PC-3 (cell line): ENCODE measurements at regions not wholly inside any gene's neighbourhood (a gene's known extent, or its start where the extent isn't known, plus 50 kb on each side); places are given as distances from the start of the nearest gene placed in this dataset.
A peak's percentile ranks its signal among the peaks of the same experiment; 100 is the strongest.

Experiments
- ATAC-seq: fragments of 200-7000 bp; cut with Tn5 transposase; 2 replicates; pipeline ENCODE4 v1.9.1; 2020; ENCODE audit warnings: mild to moderate bottlenecking, moderate library complexity
- BruUV-seq: library from RNA; stranded (reverse); fragments of 400-500 nt; replicated peaks from 2 replicates; lab custom pipeline; 2021; lab: Mats Ljungman, UMichigan
- CTCF ChIA-PET: fragments of 300-600 bp; sonication (Branson Sonifier 250); formaldehyde crosslinking; loops from one replicate; lab custom pipeline; 2022; ENCODE audit warnings: antibody characterized with exemption; lab: Charles Lee
- POLR2A ChIA-PET: fragments of 300-600 bp; sonication (Branson Sonifier 250); formaldehyde crosslinking; loops from one replicate; lab custom pipeline; 2022; ENCODE audit warnings: antibody characterized with exemption; ENCODE audit not compliant: unreplicated experiment; lab: Charles Lee
- DNase-seq: peaks from one replicate; pipeline ENCODE4 v3.0.0-alpha.2; 2015
- H2AFZ ChIP-seq: fragments of 300-600 bp; sonication (generic); 2 replicates; pipeline ENCODE4 v1.6.0; 2016; ENCODE audit warnings: antibody characterized with exemption, low read length
- H3F3A ChIP-seq: fragments of 300-600 bp; sonication (generic); one replicate; pipeline ENCODE4 v1.6.0; 2017; ENCODE audit warnings: antibody characterized with exemption, low read length, control low read depth, mild to moderate bottlenecking; ENCODE audit not compliant: unreplicated experiment
- H3K27ac ChIP-seq: fragments of 300-600 bp; sonication (generic); 2 replicates; pipeline ENCODE4 v1.5.1; 2016; ENCODE audit warnings: mild to moderate bottlenecking, low read length
- H3K27me3 ChIP-seq: fragments of 300-600 bp; sonication (generic); 2 replicates; pipeline ENCODE4 v1.6.1; 2016; ENCODE audit warnings: low read length, mixed read lengths
- H3K36me3 ChIP-seq: fragments of 300-600 bp; sonication (generic); 2 replicates; pipeline ENCODE4 v1.6.1; 2016; ENCODE audit warnings: low read depth, mixed run types, low read length, mixed read lengths
- H3K4me1 ChIP-seq: fragments of 300-600 bp; sonication (generic); 2 replicates; pipeline ENCODE4 v1.5.1; 2016; ENCODE audit warnings: low read length; ENCODE audit not compliant: insufficient read depth
- H3K4me2 ChIP-seq: fragments of 300-600 bp; sonication (generic); 2 replicates; pipeline ENCODE4 v1.6.0; 2016; ENCODE audit warnings: low read length
- H3K4me3 ChIP-seq: fragments of 300-600 bp; sonication (generic); 2 replicates; pipeline ENCODE4 v1.5.1; 2016; ENCODE audit warnings: mild to moderate bottlenecking, low read length, mixed read lengths
- H3K79me2 ChIP-seq: fragments of 300-600 bp; sonication (generic); 2 replicates; pipeline ENCODE4 v1.6.1; 2017; ENCODE audit warnings: low read length, mixed read lengths
- H3K9ac ChIP-seq: fragments of 300-600 bp; sonication (generic); 2 replicates; pipeline ENCODE4 v1.6.0; 2016; ENCODE audit warnings: mild to moderate bottlenecking, low read length
- H3K9me2 ChIP-seq: fragments of 300-600 bp; sonication (generic); replicated peaks from 2 replicates; pipeline ENCODE4 v1.6.1; 2016; ENCODE audit warnings: mixed run types, low read length, mixed read lengths
- H3K9me3 ChIP-seq: fragments of 300-600 bp; sonication (generic); 2 replicates; pipeline ENCODE4 v1.6.1; 2016; ENCODE audit warnings: low read length, mixed read lengths
- H4K20me1 ChIP-seq: fragments of 300-600 bp; sonication (generic); 2 replicates; pipeline ENCODE4 v1.6.1; 2016; ENCODE audit warnings: low read length, mixed read lengths
- CTCF ChIP-seq: fragments of 300-600 bp; sonication (generic); conservative IDR thresholded peaks from 2 replicates; pipeline ENCODE4 v1.5.1; 2017; ENCODE audit warnings: antibody characterized with exemption, low read depth, mild to moderate bottlenecking, low read length
- EZH2 ChIP-seq: fragments of 300-600 bp; sonication (generic); IDR thresholded peaks from one replicate; pipeline ENCODE4 v1.6.1; 2017; ENCODE audit warnings: antibody characterized with exemption, mild to moderate bottlenecking, low read length; ENCODE audit not compliant: unreplicated experiment
- EZH2phosphoT487 ChIP-seq: fragments of 300-600 bp; sonication (generic); IDR thresholded peaks from 2 replicates; pipeline ENCODE4 v1.6.1; 2018; ENCODE audit warnings: mild to moderate bottlenecking, antibody characterized with exemption, low read length, borderline replicate concordance
- intact Hi-C: fragments of 100-400 bp; cut with micrococcal nuclease; formaldehyde crosslinking; loops from 2 replicates; pipeline ENCODE4 v1.9.0; 2023

- no peak overlapping the region for H3K27ac ChIP-seq
- BruUV-seq, result no TSS peak
- H2AFZ ChIP-seq, result no peak overlapping the region
- no peaks in the 10 kb centered on the region for H3F3A ChIP-seq
- peaks cover 15% of the 10 kb centered on the region; the same call in 1 of the 2 replicates for H3K4me1 ChIP-seq
- POLR2A ChIA-PET, result no interaction called here
- no peak overlapping the region for H3K4me2 ChIP-seq
- no peak overlapping the region for H3K9ac ChIP-seq
- no peaks in the 10 kb centered on the region for H3K79me2 ChIP-seq
- no peaks in the 10 kb centered on the region for H3K36me3 ChIP-seq
- CTCF ChIA-PET, result no interaction called here
- ATAC-seq (no peak), DNase-seq (no peak)
- H4K20me1 ChIP-seq, result no peaks in the 10 kb centered on the region
- no peaks in the 10 kb centered on the region for H3K9me3 ChIP-seq
- intact Hi-C loops, result no loop called here
- TF ChIP-seq EZH2 (no peak), EZH2phosphoT487 (no peak), CTCF (no peak)
- no peaks in the 10 kb centered on the region for H3K9me2 ChIP-seq
- H3K27me3 ChIP-seq, result no peaks in the 10 kb centered on the region
- no peak overlapping the region for H3K4me3 ChIP-seq
These were observed 83.4 kb downstream of the SETD4 start for GRCh38 chr21:35976929-35977328.

GRCh38 chr21:35976481-35976880, 83.8 kb downstream of the SETD4 start:
- Histone ChIP-seq H3K4me1 (peaks cover 15% of the 10 kb centered on the region; the same call in 1 of the 2 replicates), H3K4me3 (no peak overlapping the region), H3K27ac (no peak overlapping the region), H3F3A (no peaks in the 10 kb centered on the region), H3K9me3 (no peaks in the 10 kb centered on the region), H4K20me1 (no peaks in the 10 kb centered on the region), H3K27me3 (no peaks in the 10 kb centered on the region), H3K79me2 (no peaks in the 10 kb centered on the region), H3K9me2 (no peaks in the 10 kb centered on the region), H3K9ac (no peak overlapping the region), H2AFZ (no peak overlapping the region), H3K36me3 (no peaks in the 10 kb centered on the region), H3K4me2 (no peak overlapping the region)
- POLR2A ChIA-PET, result no interaction called here
- no TSS peak for BruUV-seq
- no peak for TF ChIP-seq CTCF
- TF ChIP-seq EZH2phosphoT487, result no peak
- no peak for TF ChIP-seq EZH2
- CTCF ChIA-PET, result no interaction called here
- no peak for ATAC-seq
- no peak for DNase-seq
- intact Hi-C loops, result no loop called here

GRCh38 chr21:35974775-35975174, 85.6 kb downstream of the SETD4 start:
- no peak overlapping the region for H3K27ac ChIP-seq
- H3K4me2 ChIP-seq, result peak overlapping the region; percentile 60
- peaks cover 15% of the 10 kb centered on the region; the same call in 1 of the 2 replicates for H3K4me1 ChIP-seq
- ChIA-PET POLR2A (interaction anchor here (0.6 kb wide), 1 partner anchor 12 kb away, joined by 5 read pairs; no protein-coding TSS in a partner anchor), CTCF (interaction anchor here (0.6 kb wide), 3 partner anchors 10 to 138 kb away, joined by 3 to 5 read pairs (median 4); no protein-coding TSS in a partner anchor)
- no peaks in the 10 kb centered on the region for H3K9me3 ChIP-seq
- BruUV-seq, result no TSS peak
- H3K9me2 ChIP-seq, result no peaks in the 10 kb centered on the region
- H4K20me1 ChIP-seq, result no peaks in the 10 kb centered on the region
- ATAC-seq (peak; percentile 99), DNase-seq (peak; percentile 90)
- intact Hi-C loops, result loop anchor here (1.0 kb wide), 1 partner anchor 21 kb away; no protein-coding TSS in a partner anchor
- no peak overlapping the region for H3K9ac ChIP-seq
- no peaks in the 10 kb centered on the region for H3F3A ChIP-seq
- TF ChIP-seq EZH2 (no peak), CTCF (no peak), EZH2phosphoT487 (no peak)
- H3K79me2 ChIP-seq, result no peaks in the 10 kb centered on the region
- no peaks in the 10 kb centered on the region for H3K36me3 ChIP-seq
- no peak overlapping the region for H3K4me3 ChIP-seq
- no peaks in the 10 kb centered on the region for H3K27me3 ChIP-seq
- H2AFZ ChIP-seq, result no peak overlapping the region
